HG03045 (cell line): ENCODE measurements at regions not wholly inside any gene's neighbourhood (a gene's known extent, or its start where the extent isn't known, plus 50 kb on each side); places are given as distances from the start of the nearest gene placed in this dataset.

Experiments used
- ATAC-seq: cut with Tn5 transposase; IDR thresholded peaks from one replicate; pipeline ENCODE4 v1.9.1; 2021; ENCODE audit warnings: mild to moderate bottlenecking, moderate library complexity; ENCODE audit not compliant: unreplicated experiment

GRCh38 chr2:12795851-12796250 lies 79.1 kb downstream of the TRIB2 start:
- no peak for ATAC-seq

GRCh38 chr2:12796657-12797056 lies 79.9 kb downstream of the TRIB2 start:
- ATAC-seq = no peak

GRCh38 chr2:12797815-12798214 lies 81.1 kb downstream of the TRIB2 start:
- no peak for ATAC-seq

- ATAC-seq = no peak
Measured at GRCh38 chr2:12803607-12804006, 86.9 kb downstream of the TRIB2 start.

- no peak for ATAC-seq
Measured at GRCh38 chr2:12804091-12804856, 87.5 kb downstream of the TRIB2 start.

- no peak for ATAC-seq
Measured at GRCh38 chr2:12805033-12805432, 88.3 kb downstream of the TRIB2 start.

GRCh38 chr2:12806549-12807242 lies 90.0 kb downstream of the TRIB2 start:
- no peak for ATAC-seq

- ATAC-seq = no peak
Measured at GRCh38 chr2:12807907-12808810, 91.4 kb downstream of the TRIB2 start.

GRCh38 chr2:12809526-12809925 lies 92.8 kb downstream of the TRIB2 start:
- no peak for ATAC-seq

- no peak for ATAC-seq
Measured at GRCh38 chr2:12811916-12812315, 95.2 kb downstream of the TRIB2 start.

GRCh38 chr2:12813166-12813565 lies 96.4 kb downstream of the TRIB2 start:
- ATAC-seq = no peak

- ATAC-seq = no peak
Measured at GRCh38 chr2:12816379-12817306, 99.9 kb downstream of the TRIB2 start.

- ATAC-seq = no peak
Measured at GRCh38 chr2:12817870-12818269, 101.1 kb downstream of the TRIB2 start.

- ATAC-seq = no peak
Measured at GRCh38 chr2:12818416-12819102, 101.8 kb downstream of the TRIB2 start.

GRCh38 chr2:12819103-12819475 lies 102.4 kb downstream of the TRIB2 start:
- no peak for ATAC-seq

- no peak for ATAC-seq
Measured at GRCh38 chr2:12819721-12820120, 103.0 kb downstream of the TRIB2 start.

- no peak for ATAC-seq
Measured at GRCh38 chr2:12821656-12822055, 104.9 kb downstream of the TRIB2 start.

GRCh38 chr2:12824351-12824777 lies 107.6 kb downstream of the TRIB2 start:
- ATAC-seq = no peak

- ATAC-seq = no peak
Measured at GRCh38 chr2:12824778-12825379, 108.1 kb downstream of the TRIB2 start.
